ENCODE measurements at regions not wholly inside any gene's neighbourhood (a gene's known extent, or its start where the extent isn't known, plus 50 kb on each side); places are given as distances from the start of the nearest gene placed in this dataset.

GRCh38 chr13:76654263-76654662 lies 231.9 kb downstream of the KCTD12 start:
- DNase-seq, result no peak
- no peak for TF ChIP-seq POLR2A (IDR thresholded peaks at IDR 0.05)
- no peak for TF ChIP-seq POLR2AphosphoS5 (IDR thresholded peaks at IDR 0.05)
- TF ChIP-seq CTCF (IDR thresholded peaks at IDR 0.05), result no peak
- no peak for TF ChIP-seq EP300 (IDR thresholded peaks at IDR 0.05)
- H3K27me3 ChIP-seq, result no peaks in the 10 kb centered on the region
- no peaks in the 10 kb centered on the region for H3K36me3 ChIP-seq
- H3K9me3 ChIP-seq, result no peaks in the 10 kb centered on the region
- intact Hi-C loops (cut with DNase I), result no loop called here
- H3K27ac ChIP-seq, result no peak overlapping the region
- no peak overlapping the region for H3K4me3 ChIP-seq
- WGBS, 2 donors, result 54 to 65% methylated on average over 2 of the region's 2 CpGs
- no peaks in the 10 kb centered on the region for H3K4me1 ChIP-seq

GRCh38 chr13:76651286-76651685 lies 234.9 kb downstream of the KCTD12 start:
- intact Hi-C loops (cut with DNase I), result no loop called here
- TF ChIP-seq CTCF (IDR thresholded peaks at IDR 0.05), result no peak
- TF ChIP-seq EP300 (IDR thresholded peaks at IDR 0.05), result no peak
- TF ChIP-seq POLR2AphosphoS5 (IDR thresholded peaks at IDR 0.05), result no peak
- TF ChIP-seq POLR2A (IDR thresholded peaks at IDR 0.05), result no peak
- no peak overlapping the region for H3K27ac ChIP-seq
- WGBS, 2 donors, result 93 to 96% methylated on average over 1 of the region's 1 CpG
- no peaks in the 10 kb centered on the region for H3K9me3 ChIP-seq
- H3K27me3 ChIP-seq, result no peaks in the 10 kb centered on the region
- no peak for DNase-seq
- no peaks in the 10 kb centered on the region for H3K36me3 ChIP-seq
- H3K4me3 ChIP-seq, result no peak overlapping the region
- H3K4me1 ChIP-seq, result peaks cover 0 to 5% (median 0%) of the 10 kb centered on the region in 4 donors

GRCh38 chr13:76647550-76647949 lies 238.7 kb downstream of the KCTD12 start:
- H3K27me3 ChIP-seq, result no peaks in the 10 kb centered on the region
- H3K9me3 ChIP-seq, result no peaks in the 10 kb centered on the region
- TF ChIP-seq POLR2AphosphoS5 (IDR thresholded peaks at IDR 0.05) (no peak), CTCF (IDR thresholded peaks at IDR 0.05) (no peak), EP300 (IDR thresholded peaks at IDR 0.05) (no peak), POLR2A (IDR thresholded peaks at IDR 0.05) (no peak)
- intact Hi-C loops (cut with DNase I), result loop anchor here (10.0 kb wide), 2 partner anchors 347 to 1047 kb away; partner anchors contain the start of genes CLN5 and SLAIN1
- no peak overlapping the region for H3K4me3 ChIP-seq
- no peak overlapping the region for H3K27ac ChIP-seq
- WGBS, 2 donors, result 79 to 86% methylated on average over 3 of the region's 3 CpGs
- no peaks in the 10 kb centered on the region for H3K36me3 ChIP-seq
- no peak for DNase-seq
- H3K4me1 ChIP-seq, result peaks cover 0 to 7% (median 3%) of the 10 kb centered on the region in 4 donors

GRCh38 chr13:76646946-76647345 lies 239.3 kb downstream of the KCTD12 start:
- TF ChIP-seq EP300 (IDR thresholded peaks at IDR 0.05) (no peak), CTCF (IDR thresholded peaks at IDR 0.05) (no peak), POLR2A (IDR thresholded peaks at IDR 0.05) (no peak), POLR2AphosphoS5 (IDR thresholded peaks at IDR 0.05) (no peak)
- no peak overlapping the region for H3K27ac ChIP-seq
- WGBS, 2 donors, result 87 to 94% methylated on average over 2 of the region's 2 CpGs
- H3K27me3 ChIP-seq, result no peaks in the 10 kb centered on the region
- H3K4me3 ChIP-seq, result no peak overlapping the region
- H3K9me3 ChIP-seq, result no peaks in the 10 kb centered on the region
- H3K36me3 ChIP-seq, result no peaks in the 10 kb centered on the region
- intact Hi-C loops (cut with DNase I), result loop anchor here (10.0 kb wide), 2 partner anchors 348 to 1048 kb away; partner anchors contain the start of genes CLN5 and SLAIN1
- DNase-seq, result no peak
- H3K4me1 ChIP-seq, result peaks cover 0 to 13% (median 6%) of the 10 kb centered on the region in 4 donors

- no peak overlapping the region for H3K4me3 ChIP-seq
- intact Hi-C loops (cut with DNase I), result loop anchor here (10.0 kb wide), 2 partner anchors 349 to 1049 kb away; partner anchors contain the start of genes CLN5 and SLAIN1
- TF ChIP-seq POLR2AphosphoS5 (IDR thresholded peaks at IDR 0.05) (no peak), EP300 (IDR thresholded peaks at IDR 0.05) (no peak), POLR2A (IDR thresholded peaks at IDR 0.05) (no peak), CTCF (IDR thresholded peaks at IDR 0.05) (no peak)
- no peaks in the 10 kb centered on the region for H3K9me3 ChIP-seq
- H3K27ac ChIP-seq, result no peak overlapping the region
- no peaks in the 10 kb centered on the region for H3K27me3 ChIP-seq
- no peak for DNase-seq
- WGBS, 2 donors, result 77 to 90% methylated on average over 2 of the region's 2 CpGs
- peaks cover 0 to 21% (median 12%) of the 10 kb centered on the region in 4 donors for H3K4me1 ChIP-seq
- no peaks in the 10 kb centered on the region for H3K36me3 ChIP-seq
Measured at GRCh38 chr13:76645632-76646031, 240.6 kb downstream of the KCTD12 start.

Measured in sigmoid colon (tissue), 6 donors.